ENCODE measurements at regions not wholly inside any gene's neighbourhood (a gene's known extent, or its start where the extent isn't known, plus 50 kb on each side); places are given as distances from the start of the nearest gene placed in this dataset.
A peak's percentile ranks its signal among the peaks of the same experiment; 100 is the strongest.
"Not testable (repeated sequence)": the region's sequence is repeated elsewhere in the genome, so short reads cannot be mapped to it uniquely, and the experiment has no call there.

GRCh38 chr7:3114917-3115316 is 71.2 kb upstream of the CARD11 start:
- Mint-ChIP-seq H3K9me3 (ENCODE audit: insufficient read depth) (peaks cover 15% of the 10 kb centered on the region), H3K36me3 (ENCODE audit: low read depth) (peaks cover 55% of the 10 kb centered on the region), H3K27ac (peak overlapping the region; percentile 78), H3K4me1 (ENCODE audit: low read depth) (peaks cover 95% of the 10 kb centered on the region), H3K27me3 (ENCODE audit: low read depth) (no peaks in the 10 kb centered on the region), H3K4me3 (no peak overlapping the region)
- ChIA-PET POLR2A (interaction anchor here (0.6 to 5.1 kb wide), 3 partner anchors 9 to 73 kb away, joined by 3 to 19 read pairs (median 4); no protein-coding TSS in a partner anchor), CTCF (interaction anchor here (0.9 to 6.8 kb wide), 9 partner anchors 8 to 250 kb away, joined by 3 to 66 read pairs (median 4); no protein-coding TSS in a partner anchor)
- ATAC-seq (no peak), DNase-seq (no peak)

- Mint-ChIP-seq H3K27me3 (ENCODE audit: low read depth) (no peaks in the 10 kb centered on the region), H3K36me3 (ENCODE audit: low read depth) (peaks cover 55% of the 10 kb centered on the region), H3K4me3 (peak overlapping the region; percentile 85), H3K27ac (peak overlapping the region; percentile 95), H3K4me1 (ENCODE audit: low read depth) (peaks cover 91% of the 10 kb centered on the region), H3K9me3 (ENCODE audit: insufficient read depth) (peaks cover 18% of the 10 kb centered on the region)
- no peak for ATAC-seq
- DNase-seq = no peak
- ChIA-PET POLR2A (interaction anchor here (0.7 to 3.2 kb wide), 3 partner anchors 11 to 69 kb away, joined by 3 to 15 read pairs (median 4); no protein-coding TSS in a partner anchor), CTCF (interaction anchor here (1.2 to 6.8 kb wide), 8 partner anchors 10 to 51 kb away, joined by 4 to 66 read pairs (median 16); no protein-coding TSS in a partner anchor)
Measured at GRCh38 chr7:3117081-3117480, 73.4 kb upstream of the CARD11 start.

GRCh38 chr7:3117488-3118231 is 74.0 kb upstream of the CARD11 start:
- CTCF ChIA-PET = interaction anchor here (0.6 to 6.8 kb wide), 13 partner anchors 11 to 253 kb away, joined by 3 to 66 read pairs (median 6); no protein-coding TSS in a partner anchor
- Mint-ChIP-seq H3K27ac (peak overlapping the region; percentile 95), H3K4me1 (ENCODE audit: low read depth) (peaks cover 88% of the 10 kb centered on the region), H3K36me3 (ENCODE audit: low read depth) (peaks cover 57% of the 10 kb centered on the region), H3K27me3 (ENCODE audit: low read depth) (no peaks in the 10 kb centered on the region), H3K4me3 (peak overlapping the region; percentile 85), H3K9me3 (ENCODE audit: insufficient read depth) (peaks cover 18% of the 10 kb centered on the region)
- peak; percentile 64 for ATAC-seq
- POLR2A ChIA-PET = interaction anchor here (0.7 to 3.2 kb wide), 7 partner anchors 8 to 75 kb away, joined by 3 to 15 read pairs (median 4); no protein-coding TSS in a partner anchor
- peak; percentile 69 for DNase-seq

- ChIA-PET CTCF (interaction anchor here (1.0 to 6.8 kb wide), 9 partner anchors 13 to 54 kb away, joined by 3 to 66 read pairs (median 8); no protein-coding TSS in a partner anchor), POLR2A (interaction anchor here (0.9 to 3.2 kb wide), 4 partner anchors 13 to 163 kb away, joined by 3 to 15 read pairs (median 4); no protein-coding TSS in a partner anchor)
- not testable (repeated sequence) for DNase-seq; ATAC-seq; H3K27me3 Mint-ChIP-seq (ENCODE audit: low read depth); H3K4me3 Mint-ChIP-seq; H3K27ac Mint-ChIP-seq
- Mint-ChIP-seq H3K36me3 (ENCODE audit: low read depth) (peaks cover 49% of the 10 kb centered on the region), H3K9me3 (ENCODE audit: insufficient read depth) (peaks cover 17% of the 10 kb centered on the region), H3K4me1 (ENCODE audit: low read depth) (peaks cover 73% of the 10 kb centered on the region)
Measured at GRCh38 chr7:3119352-3119927, 75.8 kb upstream of the CARD11 start.

GRCh38 chr7:3119963-3120362 is 76.3 kb upstream of the CARD11 start:
- DNase-seq = no peak
- Mint-ChIP-seq H3K4me3 (no peak overlapping the region), H3K9me3 (ENCODE audit: insufficient read depth) (peaks cover 11% of the 10 kb centered on the region), H3K36me3 (ENCODE audit: low read depth) (peaks cover 44% of the 10 kb centered on the region), H3K4me1 (ENCODE audit: low read depth) (peaks cover 67% of the 10 kb centered on the region), H3K27me3 (ENCODE audit: low read depth) (peaks cover 2% of the 10 kb centered on the region), H3K27ac (peak overlapping the region; percentile 73)
- ATAC-seq = no peak
- CTCF ChIA-PET = interaction anchor here (1.1 to 6.8 kb wide), 6 partner anchors 13 to 54 kb away, joined by 3 to 66 read pairs (median 16); no protein-coding TSS in a partner anchor
- POLR2A ChIA-PET = interaction anchor here (1.2 to 3.2 kb wide), 4 partner anchors 13 to 163 kb away, joined by 3 to 15 read pairs (median 4); no protein-coding TSS in a partner anchor

- ATAC-seq (peak; percentile 69), DNase-seq (peak; percentile 69)
- peaks cover 38% of the 10 kb centered on the region for H3K36me3 Mint-ChIP-seq (ENCODE audit: low read depth)
- ChIA-PET POLR2A (interaction anchor here (0.8 to 2.0 kb wide), 4 partner anchors 14 to 164 kb away, joined by 3 to 6 read pairs (median 4); no protein-coding TSS in a partner anchor), CTCF (interaction anchor here (1.1 to 6.8 kb wide), 4 partner anchors 17 to 55 kb away, joined by 3 to 66 read pairs (median 26); no protein-coding TSS in a partner anchor)
- H3K4me1 Mint-ChIP-seq (ENCODE audit: low read depth) = peaks cover 62% of the 10 kb centered on the region
- H3K27ac Mint-ChIP-seq = peak overlapping the region; percentile 73
- H3K9me3 Mint-ChIP-seq (ENCODE audit: insufficient read depth) = peaks cover 7% of the 10 kb centered on the region
- peaks cover 2% of the 10 kb centered on the region for H3K27me3 Mint-ChIP-seq (ENCODE audit: low read depth)
- H3K4me3 Mint-ChIP-seq = peak overlapping the region; percentile 28
Measured at GRCh38 chr7:3120513-3120912, 76.8 kb upstream of the CARD11 start.

- Mint-ChIP-seq H3K27me3 (ENCODE audit: low read depth) (peaks cover 5% of the 10 kb centered on the region), H3K9me3 (ENCODE audit: insufficient read depth) (peaks cover 13% of the 10 kb centered on the region), H3K36me3 (ENCODE audit: low read depth) (peaks cover 6% of the 10 kb centered on the region), H3K4me1 (ENCODE audit: low read depth) (no peaks in the 10 kb centered on the region), H3K4me3 (no peak overlapping the region), H3K27ac (no peak overlapping the region)
- ChIA-PET POLR2A (no interaction called here), CTCF (interaction anchor here (1.7 kb wide), 1 partner anchor 26 kb away, joined by 5 read pairs; no protein-coding TSS in a partner anchor)
- DNase-seq (no peak), ATAC-seq (no peak)
Measured at GRCh38 chr7:3128857-3129490, 85.3 kb upstream of the CARD11 start.

- ChIA-PET POLR2A (no interaction called here), CTCF (interaction anchor here (1.1 to 1.5 kb wide), 3 partner anchors 12 to 71 kb away, joined by 3 to 6 read pairs (median 5); no protein-coding TSS in a partner anchor)
- no peak overlapping the region for H3K4me3 Mint-ChIP-seq
- no peaks in the 10 kb centered on the region for H3K4me1 Mint-ChIP-seq (ENCODE audit: low read depth)
- DNase-seq = no peak
- peaks cover 13% of the 10 kb centered on the region for H3K9me3 Mint-ChIP-seq (ENCODE audit: insufficient read depth)
- H3K27ac Mint-ChIP-seq = no peak overlapping the region
- ATAC-seq = no peak
- peaks cover 10% of the 10 kb centered on the region for H3K27me3 Mint-ChIP-seq (ENCODE audit: low read depth)
- H3K36me3 Mint-ChIP-seq (ENCODE audit: low read depth) = no peaks in the 10 kb centered on the region
Measured at GRCh38 chr7:3133811-3134385, 90.2 kb upstream of the CARD11 start.

- peaks cover 10% of the 10 kb centered on the region for H3K27me3 Mint-ChIP-seq (ENCODE audit: low read depth)
- ATAC-seq (no peak), DNase-seq (no peak)
- POLR2A ChIA-PET = no interaction called here
- peaks cover 13% of the 10 kb centered on the region for H3K9me3 Mint-ChIP-seq (ENCODE audit: insufficient read depth)
- H3K4me3 Mint-ChIP-seq = no peak overlapping the region
- CTCF ChIA-PET = no interaction called here
- no peaks in the 10 kb centered on the region for H3K36me3 Mint-ChIP-seq (ENCODE audit: low read depth)
- no peaks in the 10 kb centered on the region for H3K4me1 Mint-ChIP-seq (ENCODE audit: low read depth)
- H3K27ac Mint-ChIP-seq = no peak overlapping the region
Measured at GRCh38 chr7:3134745-3135144, 91.1 kb upstream of the CARD11 start.

- ChIA-PET CTCF (no interaction called here), POLR2A (interaction anchor here (0.6 kb wide), 1 partner anchor 41 kb away, joined by 3 read pairs; no protein-coding TSS in a partner anchor)
- no peak for DNase-seq
- Mint-ChIP-seq H3K4me1 (ENCODE audit: low read depth) (no peaks in the 10 kb centered on the region), H3K36me3 (ENCODE audit: low read depth) (no peaks in the 10 kb centered on the region), H3K27me3 (ENCODE audit: low read depth) (peaks cover 10% of the 10 kb centered on the region), H3K4me3 (no peak overlapping the region), H3K9me3 (ENCODE audit: insufficient read depth) (peaks cover 12% of the 10 kb centered on the region), H3K27ac (no peak overlapping the region)
- ATAC-seq = no peak
Measured at GRCh38 chr7:3135626-3136025, 92.0 kb upstream of the CARD11 start.

- Mint-ChIP-seq H3K9me3 (ENCODE audit: insufficient read depth) (no peaks in the 10 kb centered on the region), H3K27me3 (ENCODE audit: low read depth) (peaks cover 10% of the 10 kb centered on the region), H3K27ac (no peak overlapping the region), H3K36me3 (ENCODE audit: low read depth) (no peaks in the 10 kb centered on the region), H3K4me1 (ENCODE audit: low read depth) (no peaks in the 10 kb centered on the region), H3K4me3 (no peak overlapping the region)
- no peak for DNase-seq
- CTCF ChIA-PET = no interaction called here
- POLR2A ChIA-PET = no interaction called here
- no peak for ATAC-seq
Measured at GRCh38 chr7:3138206-3138605, 94.5 kb upstream of the CARD11 start.

Data from activated CD8-positive, alpha-beta T cell treated with anti-CD3 and anti-CD28 coated beads, Interleukin-2, amount 10 ng/mL, durations not matched to agents 7 days and 5 days (primary cell).